GM21529 (cell line): ENCODE measurements at regions not wholly inside any gene's neighbourhood (a gene's known extent, or its start where the extent isn't known, plus 50 kb on each side); places are given as distances from the start of the nearest gene placed in this dataset.
"Not testable (repeated sequence)": the region's sequence is repeated elsewhere in the genome, so short reads cannot be mapped to it uniquely, and the experiment has no call there.

Source experiments
- ATAC-seq: cut with Tn5 transposase; IDR thresholded peaks from one replicate; pipeline ENCODE4 v1.9.1; 2021; ENCODE audit not compliant: unreplicated experiment

- not testable (repeated sequence) for ATAC-seq
Observed at GRCh38 chr14:106398931-106399331, 872.5 kb downstream of the TMEM121 start.

GRCh38 chr14:106401316-106401715, 874.9 kb downstream of the TMEM121 start:
- not testable (repeated sequence) for ATAC-seq

- not testable (repeated sequence) for ATAC-seq
Observed at GRCh38 chr14:106410229-106410628, 883.8 kb downstream of the TMEM121 start.

GRCh38 chr14:106414464-106414863, 888.1 kb downstream of the TMEM121 start:
- ATAC-seq: no peak

- peak; percentile 86 for ATAC-seq
Observed at GRCh38 chr14:106417224-106418049, 891.1 kb downstream of the TMEM121 start.

GRCh38 chr14:106419376-106419965, 893.1 kb downstream of the TMEM121 start:
- ATAC-seq: no peak

GRCh38 chr14:106421431-106422033, 895.1 kb downstream of the TMEM121 start:
- not testable (repeated sequence) for ATAC-seq

- ATAC-seq: no peak
Observed at GRCh38 chr14:106422066-106422465, 895.7 kb downstream of the TMEM121 start.

- ATAC-seq: not testable (repeated sequence)
Observed at GRCh38 chr14:106425150-106425549, 898.8 kb downstream of the TMEM121 start.

GRCh38 chr14:106436310-106436905, 910.0 kb downstream of the TMEM121 start:
- ATAC-seq: no peak

GRCh38 chr14:106442857-106443256, 916.5 kb downstream of the TMEM121 start:
- ATAC-seq: no peak

- no peak for ATAC-seq
Observed at GRCh38 chr14:106455026-106455425, 928.6 kb downstream of the TMEM121 start.

GRCh38 chr14:106459971-106460730, 933.8 kb downstream of the TMEM121 start:
- no peak for ATAC-seq

GRCh38 chr14:106460916-106461315, 934.5 kb downstream of the TMEM121 start:
- no peak for ATAC-seq

GRCh38 chr14:106466483-106466882, 940.1 kb downstream of the TMEM121 start:
- ATAC-seq: not testable (repeated sequence)

- not testable (repeated sequence) for ATAC-seq
Observed at GRCh38 chr14:106468869-106469268, 942.5 kb downstream of the TMEM121 start.

GRCh38 chr14:106470028-106470427, 943.6 kb downstream of the TMEM121 start:
- ATAC-seq: not testable (repeated sequence)

GRCh38 chr14:106474261-106475028, 948.1 kb downstream of the TMEM121 start:
- peak; percentile 46 for ATAC-seq

GRCh38 chr14:106475214-106475613, 948.8 kb downstream of the TMEM121 start:
- not testable (repeated sequence) for ATAC-seq

GRCh38 chr14:106477600-106477999, 951.2 kb downstream of the TMEM121 start:
- not testable (repeated sequence) for ATAC-seq
